ENCODE measurements at regions not wholly inside any gene's neighbourhood (a gene's known extent, or its start where the extent isn't known, plus 50 kb on each side); places are given as distances from the start of the nearest gene placed in this dataset.

DNA sequence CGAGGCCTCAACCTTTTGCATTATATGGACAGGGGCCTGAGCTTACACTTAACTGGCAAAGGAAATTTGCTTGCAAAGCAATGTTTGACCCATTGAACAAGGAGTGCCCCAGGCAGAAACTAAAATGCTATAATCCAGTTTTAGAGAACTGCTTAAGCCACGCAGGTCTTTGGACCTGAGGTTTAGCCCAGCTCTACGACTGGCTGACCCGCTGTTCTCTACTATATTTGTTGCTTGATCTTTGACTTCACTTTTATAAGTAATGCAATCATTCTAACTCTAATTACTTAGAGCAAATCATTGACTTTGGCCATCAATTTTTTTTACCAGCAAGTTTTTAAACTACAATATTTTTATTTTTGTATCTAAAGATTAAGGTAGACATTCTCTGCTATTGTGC, 268.8 kb downstream of the MREG start:
- TF ChIP-seq, protein P1, sequence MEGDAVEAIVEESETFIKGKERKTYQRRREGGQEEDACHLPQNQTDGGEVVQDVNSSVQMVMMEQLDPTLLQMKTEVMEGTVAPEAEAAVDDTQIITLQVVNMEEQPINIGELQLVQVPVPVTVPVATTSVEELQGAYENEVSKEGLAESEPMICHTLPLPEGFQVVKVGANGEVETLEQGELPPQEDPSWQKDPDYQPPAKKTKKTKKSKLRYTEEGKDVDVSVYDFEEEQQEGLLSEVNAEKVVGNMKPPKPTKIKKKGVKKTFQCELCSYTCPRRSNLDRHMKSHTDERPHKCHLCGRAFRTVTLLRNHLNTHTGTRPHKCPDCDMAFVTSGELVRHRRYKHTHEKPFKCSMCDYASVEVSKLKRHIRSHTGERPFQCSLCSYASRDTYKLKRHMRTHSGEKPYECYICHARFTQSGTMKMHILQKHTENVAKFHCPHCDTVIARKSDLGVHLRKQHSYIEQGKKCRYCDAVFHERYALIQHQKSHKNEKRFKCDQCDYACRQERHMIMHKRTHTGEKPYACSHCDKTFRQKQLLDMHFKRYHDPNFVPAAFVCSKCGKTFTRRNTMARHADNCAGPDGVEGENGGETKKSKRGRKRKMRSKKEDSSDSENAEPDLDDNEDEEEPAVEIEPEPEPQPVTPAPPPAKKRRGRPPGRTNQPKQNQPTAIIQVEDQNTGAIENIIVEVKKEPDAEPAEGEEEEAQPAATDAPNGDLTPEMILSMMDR (IDR thresholded peaks at IDR 0.05; ENCODE audit: low read depth, low read length, poor library complexity, severe bottlenecking): no peak
- TF ChIP-seq EZH2phosphoT487 (IDR thresholded peaks at IDR 0.05; ENCODE audit: borderline replicate concordance, low read length): no peak

All from DOHH2 (cell line).